ENCODE measurements at regions not wholly inside any gene's neighbourhood (a gene's known extent, or its start where the extent isn't known, plus 50 kb on each side); places are given as distances from the start of the nearest gene placed in this dataset.

- no peak for TF ChIP-seq CTCF (IDR thresholded peaks at IDR 0.05; ENCODE audit: insufficient read depth, low read length, poor library complexity, severe bottlenecking)
- TF ChIP-seq EZH2phosphoT487 (conservative IDR thresholded peaks at IDR 0.05; ENCODE audit: low read length) = no peak
Measured at GRCh38 chr7:19919261-19920095, 146.1 kb upstream of the TMEM196 start.

All from SU-DHL-6 (cell line).